ENCODE measurements at regions not wholly inside any gene's neighbourhood (a gene's known extent, or its start where the extent isn't known, plus 50 kb on each side); places are given as distances from the start of the nearest gene placed in this dataset.

DNA sequence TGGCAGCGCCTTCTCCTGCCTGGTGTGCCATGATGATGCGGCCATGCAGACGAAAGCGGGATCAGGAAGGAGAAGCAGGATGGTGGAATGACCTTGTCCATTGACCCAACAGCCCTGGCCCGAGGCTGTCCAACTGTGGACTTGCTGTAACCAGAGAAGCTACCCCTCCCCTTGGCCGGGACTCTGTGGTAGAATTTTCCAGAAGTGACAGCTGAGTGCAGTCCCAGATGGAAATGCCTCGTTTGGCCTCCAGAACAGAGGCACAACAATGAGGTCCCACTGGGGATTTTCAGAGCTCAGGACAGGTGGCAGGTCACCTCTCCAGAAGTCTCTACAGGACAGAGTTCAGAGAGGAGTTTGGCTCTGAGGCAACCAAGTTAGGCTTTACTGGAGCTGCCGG, 299.2 kb upstream of the CDH4 start:
- Histone ChIP-seq H3K4me1 (ENCODE audit: control insufficient read depth in 2 of 3, insufficient read depth in 2 of 3, low read depth in 1 of 3, low read length in 3 of 3) (no peaks in the 10 kb centered on the region), H3K36me3 (ENCODE audit: control insufficient read depth in 2 of 3, insufficient read depth in 3 of 3, low read length in 3 of 3) (no peaks in the 10 kb centered on the region), H3K4me3 (ENCODE audit: low read length in 3 of 3) (no peak overlapping the region), H3K27me3 (ENCODE audit: control insufficient read depth, insufficient read depth, low read length) (no peaks in the 10 kb centered on the region), H3K9ac (ENCODE audit: low read length in 3 of 3) (no peak overlapping the region), H3K27ac (ENCODE audit: low read depth in 2 of 2, low read length in 2 of 2) (no peak overlapping the region), H3K9me3 (ENCODE audit: control insufficient read depth in 2 of 3, insufficient read depth in 1 of 3, low read length in 3 of 3) (no peaks in the 10 kb centered on the region)
- no peak for FAIRE-seq
- TF ChIP-seq, protein P1, sequence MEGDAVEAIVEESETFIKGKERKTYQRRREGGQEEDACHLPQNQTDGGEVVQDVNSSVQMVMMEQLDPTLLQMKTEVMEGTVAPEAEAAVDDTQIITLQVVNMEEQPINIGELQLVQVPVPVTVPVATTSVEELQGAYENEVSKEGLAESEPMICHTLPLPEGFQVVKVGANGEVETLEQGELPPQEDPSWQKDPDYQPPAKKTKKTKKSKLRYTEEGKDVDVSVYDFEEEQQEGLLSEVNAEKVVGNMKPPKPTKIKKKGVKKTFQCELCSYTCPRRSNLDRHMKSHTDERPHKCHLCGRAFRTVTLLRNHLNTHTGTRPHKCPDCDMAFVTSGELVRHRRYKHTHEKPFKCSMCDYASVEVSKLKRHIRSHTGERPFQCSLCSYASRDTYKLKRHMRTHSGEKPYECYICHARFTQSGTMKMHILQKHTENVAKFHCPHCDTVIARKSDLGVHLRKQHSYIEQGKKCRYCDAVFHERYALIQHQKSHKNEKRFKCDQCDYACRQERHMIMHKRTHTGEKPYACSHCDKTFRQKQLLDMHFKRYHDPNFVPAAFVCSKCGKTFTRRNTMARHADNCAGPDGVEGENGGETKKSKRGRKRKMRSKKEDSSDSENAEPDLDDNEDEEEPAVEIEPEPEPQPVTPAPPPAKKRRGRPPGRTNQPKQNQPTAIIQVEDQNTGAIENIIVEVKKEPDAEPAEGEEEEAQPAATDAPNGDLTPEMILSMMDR (IDR thresholded peaks at IDR 0.05; ENCODE audit: borderline replicate concordance, extremely low read depth, insufficient read depth): no peak
- DNase-seq: no peak
- intact Hi-C loops (cut with DNase I): no loop called here

DNA sequence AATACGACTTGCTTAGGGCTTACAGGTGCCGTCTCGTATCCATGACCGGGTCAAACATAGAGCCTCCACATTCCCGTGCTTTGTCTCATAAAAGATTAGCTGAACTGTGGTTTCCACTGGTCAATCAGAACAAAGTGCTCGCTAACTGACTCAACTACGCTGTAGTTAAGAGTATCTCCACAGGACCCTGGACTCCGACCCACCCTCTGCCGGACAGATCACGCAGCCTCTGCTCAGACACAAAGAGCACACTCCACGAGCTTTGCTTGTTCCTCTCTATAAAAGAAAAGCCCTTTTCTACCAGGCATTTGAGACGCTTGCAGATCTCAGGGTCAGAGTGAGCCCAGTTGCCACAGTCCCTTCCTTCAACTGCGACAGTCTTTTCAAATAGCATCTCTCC, 298.7 kb upstream of the CDH4 start:
- intact Hi-C loops (cut with DNase I): no loop called here
- H3K9me3 ChIP-seq (ENCODE audit: control insufficient read depth in 2 of 3, insufficient read depth in 1 of 3, low read length in 3 of 3): no peaks in the 10 kb centered on the region
- no peaks in the 10 kb centered on the region for H3K4me1 ChIP-seq (ENCODE audit: control insufficient read depth in 2 of 3, insufficient read depth in 2 of 3, low read depth in 1 of 3, low read length in 3 of 3)
- H3K9ac ChIP-seq (ENCODE audit: low read length in 3 of 3): no peak overlapping the region
- FAIRE-seq (no peak), DNase-seq (no peak)
- H3K27me3 ChIP-seq (ENCODE audit: control insufficient read depth, insufficient read depth, low read length): no peaks in the 10 kb centered on the region
- no peaks in the 10 kb centered on the region for H3K36me3 ChIP-seq (ENCODE audit: control insufficient read depth in 2 of 3, insufficient read depth in 3 of 3, low read length in 3 of 3)
- no peak overlapping the region for H3K4me3 ChIP-seq (ENCODE audit: low read length in 3 of 3)
- no peak overlapping the region for H3K27ac ChIP-seq (ENCODE audit: low read depth in 2 of 2, low read length in 2 of 2)
- TF ChIP-seq, protein P1 (IDR thresholded peaks at IDR 0.05; ENCODE audit: borderline replicate concordance, extremely low read depth, insufficient read depth): no peak

DNA sequence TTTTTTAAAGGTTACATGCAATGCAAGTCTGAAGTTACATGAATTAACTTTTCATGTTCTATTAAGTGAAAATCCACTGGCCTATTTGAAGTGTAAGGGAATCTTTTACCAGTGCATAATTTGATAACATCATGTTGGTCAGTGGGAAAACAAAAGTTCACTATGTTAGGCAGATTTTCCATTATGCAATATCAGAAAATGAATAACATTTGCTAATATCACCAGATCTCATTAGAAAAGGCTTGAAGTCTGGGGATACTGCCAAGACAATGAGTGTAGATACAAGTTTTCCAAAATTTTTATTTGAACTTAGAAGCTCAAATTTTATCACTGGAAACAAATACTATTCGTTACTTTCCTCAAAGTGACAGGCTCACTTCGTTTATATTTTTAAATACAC, 296.4 kb upstream of the CDH4 start:
- TF ChIP-seq, protein P1 (IDR thresholded peaks at IDR 0.05; ENCODE audit: borderline replicate concordance, extremely low read depth, insufficient read depth): no peak
- DNase-seq (no peak), FAIRE-seq (no peak)
- no peaks in the 10 kb centered on the region for H3K36me3 ChIP-seq (ENCODE audit: control insufficient read depth in 2 of 3, insufficient read depth in 3 of 3, low read length in 3 of 3)
- H3K9ac ChIP-seq (ENCODE audit: low read length in 3 of 3): no peak overlapping the region
- no peaks in the 10 kb centered on the region for H3K27me3 ChIP-seq (ENCODE audit: control insufficient read depth, insufficient read depth, low read length)
- no peak overlapping the region for H3K4me3 ChIP-seq (ENCODE audit: low read length in 3 of 3)
- intact Hi-C loops (cut with DNase I): no loop called here
- H3K27ac ChIP-seq (ENCODE audit: low read depth in 2 of 2, low read length in 2 of 2): no peak overlapping the region
- H3K4me1 ChIP-seq (ENCODE audit: control insufficient read depth in 2 of 3, insufficient read depth in 2 of 3, low read depth in 1 of 3, low read length in 3 of 3): no peaks in the 10 kb centered on the region
- no peaks in the 10 kb centered on the region for H3K9me3 ChIP-seq (ENCODE audit: control insufficient read depth in 2 of 3, insufficient read depth in 1 of 3, low read length in 3 of 3)

DNA sequence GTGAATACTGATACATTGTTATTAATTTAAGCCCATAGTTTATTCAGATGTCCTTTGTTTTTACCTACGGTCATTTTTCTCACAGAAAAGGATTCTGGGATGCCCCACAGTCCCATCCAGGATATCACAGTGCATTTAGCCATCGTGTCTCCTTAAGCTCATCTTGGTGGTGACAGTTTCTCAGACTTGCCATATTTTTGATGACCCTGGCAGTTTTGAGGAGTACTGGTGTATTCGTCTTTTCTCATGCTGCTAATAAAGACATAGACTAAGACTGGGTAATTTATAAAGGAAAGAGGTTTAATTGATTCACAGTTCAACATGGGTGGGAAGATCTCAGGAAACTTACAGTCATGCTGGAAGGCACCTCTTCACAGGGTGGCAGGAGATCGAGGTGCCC, 295.9 kb upstream of the CDH4 start:
- no peaks in the 10 kb centered on the region for H3K9me3 ChIP-seq (ENCODE audit: control insufficient read depth in 2 of 3, insufficient read depth in 1 of 3, low read length in 3 of 3)
- no peaks in the 10 kb centered on the region for H3K27me3 ChIP-seq (ENCODE audit: control insufficient read depth, insufficient read depth, low read length)
- no peak overlapping the region for H3K4me3 ChIP-seq (ENCODE audit: low read length in 3 of 3)
- intact Hi-C loops (cut with DNase I): no loop called here
- H3K9ac ChIP-seq (ENCODE audit: low read length in 3 of 3): no peak overlapping the region
- no peaks in the 10 kb centered on the region for H3K36me3 ChIP-seq (ENCODE audit: control insufficient read depth in 2 of 3, insufficient read depth in 3 of 3, low read length in 3 of 3)
- no peaks in the 10 kb centered on the region for H3K4me1 ChIP-seq (ENCODE audit: control insufficient read depth in 2 of 3, insufficient read depth in 2 of 3, low read depth in 1 of 3, low read length in 3 of 3)
- TF ChIP-seq, protein P1 (IDR thresholded peaks at IDR 0.05; ENCODE audit: borderline replicate concordance, extremely low read depth, insufficient read depth): no peak
- no peak for FAIRE-seq
- DNase-seq: no peak
- no peak overlapping the region for H3K27ac ChIP-seq (ENCODE audit: low read depth in 2 of 2, low read length in 2 of 2)

Data from kidney (tissue), 13 donors.